PC-3 (cell line): ENCODE measurements at regions not wholly inside any gene's neighbourhood (a gene's known extent, or its start where the extent isn't known, plus 50 kb on each side); places are given as distances from the start of the nearest gene placed in this dataset.

Experiments
- ATAC-seq: fragments of 200-7000 bp; cut with Tn5 transposase; 2 replicates; pipeline ENCODE4 v1.9.1; 2020; ENCODE audit warnings: mild to moderate bottlenecking, moderate library complexity
- BruUV-seq: library from RNA; stranded (reverse); fragments of 400-500 nt; replicated peaks from 2 replicates; lab custom pipeline; 2021; lab: Mats Ljungman, UMichigan
- CTCF ChIA-PET: fragments of 300-600 bp; sonication (Branson Sonifier 250); formaldehyde crosslinking; loops from one replicate; lab custom pipeline; 2022; ENCODE audit warnings: antibody characterized with exemption; lab: Charles Lee
- POLR2A ChIA-PET: fragments of 300-600 bp; sonication (Branson Sonifier 250); formaldehyde crosslinking; loops from one replicate; lab custom pipeline; 2022; ENCODE audit warnings: antibody characterized with exemption; ENCODE audit not compliant: unreplicated experiment; lab: Charles Lee
- DNase-seq: peaks from one replicate; pipeline ENCODE4 v3.0.0-alpha.2; 2015
- H2AFZ ChIP-seq: fragments of 300-600 bp; sonication (generic); 2 replicates; pipeline ENCODE4 v1.6.0; 2016; ENCODE audit warnings: antibody characterized with exemption, low read length
- H3F3A ChIP-seq: fragments of 300-600 bp; sonication (generic); one replicate; pipeline ENCODE4 v1.6.0; 2017; ENCODE audit warnings: antibody characterized with exemption, low read length, control low read depth, mild to moderate bottlenecking; ENCODE audit not compliant: unreplicated experiment
- H3K27ac ChIP-seq: fragments of 300-600 bp; sonication (generic); 2 replicates; pipeline ENCODE4 v1.5.1; 2016; ENCODE audit warnings: mild to moderate bottlenecking, low read length
- H3K27me3 ChIP-seq: fragments of 300-600 bp; sonication (generic); 2 replicates; pipeline ENCODE4 v1.6.1; 2016; ENCODE audit warnings: low read length, mixed read lengths
- H3K36me3 ChIP-seq: fragments of 300-600 bp; sonication (generic); 2 replicates; pipeline ENCODE4 v1.6.1; 2016; ENCODE audit warnings: low read depth, mixed run types, low read length, mixed read lengths
- H3K4me1 ChIP-seq: fragments of 300-600 bp; sonication (generic); 2 replicates; pipeline ENCODE4 v1.5.1; 2016; ENCODE audit warnings: low read length; ENCODE audit not compliant: insufficient read depth
- H3K4me2 ChIP-seq: fragments of 300-600 bp; sonication (generic); 2 replicates; pipeline ENCODE4 v1.6.0; 2016; ENCODE audit warnings: low read length
- H3K4me3 ChIP-seq: fragments of 300-600 bp; sonication (generic); 2 replicates; pipeline ENCODE4 v1.5.1; 2016; ENCODE audit warnings: mild to moderate bottlenecking, low read length, mixed read lengths
- H3K79me2 ChIP-seq: fragments of 300-600 bp; sonication (generic); 2 replicates; pipeline ENCODE4 v1.6.1; 2017; ENCODE audit warnings: low read length, mixed read lengths
- H3K9ac ChIP-seq: fragments of 300-600 bp; sonication (generic); 2 replicates; pipeline ENCODE4 v1.6.0; 2016; ENCODE audit warnings: mild to moderate bottlenecking, low read length
- H3K9me2 ChIP-seq: fragments of 300-600 bp; sonication (generic); replicated peaks from 2 replicates; pipeline ENCODE4 v1.6.1; 2016; ENCODE audit warnings: mixed run types, low read length, mixed read lengths
- H3K9me3 ChIP-seq: fragments of 300-600 bp; sonication (generic); 2 replicates; pipeline ENCODE4 v1.6.1; 2016; ENCODE audit warnings: low read length, mixed read lengths
- H4K20me1 ChIP-seq: fragments of 300-600 bp; sonication (generic); 2 replicates; pipeline ENCODE4 v1.6.1; 2016; ENCODE audit warnings: low read length, mixed read lengths
- EZH2 ChIP-seq: fragments of 300-600 bp; sonication (generic); IDR thresholded peaks from one replicate; pipeline ENCODE4 v1.6.1; 2017; ENCODE audit warnings: antibody characterized with exemption, mild to moderate bottlenecking, low read length; ENCODE audit not compliant: unreplicated experiment
- EZH2phosphoT487 ChIP-seq: fragments of 300-600 bp; sonication (generic); IDR thresholded peaks from 2 replicates; pipeline ENCODE4 v1.6.1; 2018; ENCODE audit warnings: mild to moderate bottlenecking, antibody characterized with exemption, low read length, borderline replicate concordance
- intact Hi-C: fragments of 100-400 bp; cut with micrococcal nuclease; formaldehyde crosslinking; loops from 2 replicates; pipeline ENCODE4 v1.9.0; 2023
- TF ChIP-seq, protein P1 (sequence below): fragments of 300-600 bp; sonication (generic); conservative IDR thresholded peaks from 2 replicates; pipeline ENCODE4 v1.5.1; 2017; ENCODE audit warnings: antibody characterized with exemption, low read depth, mild to moderate bottlenecking, low read length

DNA sequence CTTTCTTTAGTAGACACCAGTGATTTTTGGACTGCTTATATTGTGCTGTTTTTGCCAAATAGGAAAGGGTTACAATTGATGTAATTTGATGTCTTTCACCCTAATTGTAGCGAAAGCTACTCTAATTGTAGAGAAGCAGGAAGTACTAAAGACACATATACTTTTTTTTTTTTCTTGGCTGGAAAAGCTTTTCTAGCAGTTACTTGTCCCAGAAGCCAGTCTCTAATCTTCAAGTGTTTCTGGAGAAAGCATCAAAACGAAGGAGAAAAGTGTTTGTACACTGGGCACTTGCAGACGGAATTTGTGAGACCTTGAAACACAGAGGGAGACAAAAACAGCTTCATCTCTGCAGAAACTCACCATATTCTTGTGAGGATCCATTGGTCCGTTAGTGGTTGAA lies 616.5 kb upstream of the LCORL start:
- no peak for DNase-seq
- intact Hi-C loops, result no loop called here
- CTCF ChIA-PET, result no interaction called here

DNA sequence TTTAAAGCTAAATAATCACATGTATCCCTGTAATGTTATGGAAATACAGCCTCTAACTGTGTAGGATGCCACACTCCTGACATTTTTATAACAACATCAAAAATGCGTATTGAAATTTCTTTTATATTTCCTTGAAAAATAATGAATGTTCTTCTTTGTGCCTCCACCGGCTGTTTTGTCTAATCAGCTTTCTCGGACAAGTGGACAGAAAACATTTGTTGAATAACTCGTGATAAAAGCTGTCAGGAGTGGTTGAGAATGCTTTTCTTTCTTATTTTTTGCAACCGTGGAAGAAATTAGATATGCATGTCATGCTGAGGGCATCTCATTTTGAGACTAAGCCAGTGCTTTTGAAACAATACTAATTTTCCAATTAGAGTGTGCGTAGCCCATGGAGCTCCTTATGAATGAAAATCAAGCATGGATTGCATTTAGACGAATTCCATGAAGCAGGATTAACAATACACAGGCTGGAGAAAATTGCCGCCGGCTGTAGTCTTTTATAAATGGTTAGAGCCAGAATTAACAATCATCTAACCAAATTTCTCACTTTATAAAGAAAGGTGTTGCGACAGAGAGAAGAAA lies 614.5 kb upstream of the LCORL start:
- DNase-seq, result no peak
- Histone ChIP-seq H4K20me1 (no peaks in the 10 kb centered on the region), H3K9ac (no peak overlapping the region), H3K79me2 (no peaks in the 10 kb centered on the region), H3K27ac (no peak overlapping the region), H3K36me3 (no peaks in the 10 kb centered on the region), H3K4me3 (no peak overlapping the region), H3K4me2 (no peak overlapping the region), H3F3A (no peaks in the 10 kb centered on the region), H3K9me3 (no peaks in the 10 kb centered on the region), H2AFZ (no peak overlapping the region), H3K4me1 (no peaks in the 10 kb centered on the region), H3K9me2 (no peaks in the 10 kb centered on the region), H3K27me3 (peaks cover 25% of the 10 kb centered on the region)
- CTCF ChIA-PET, result no interaction called here
- intact Hi-C loops, result no loop called here
- POLR2A ChIA-PET, result no interaction called here
- ATAC-seq, result no peak
- TF ChIP-seq EZH2 (no peak), EZH2phosphoT487 (no peak)
- TF ChIP-seq, protein P1, sequence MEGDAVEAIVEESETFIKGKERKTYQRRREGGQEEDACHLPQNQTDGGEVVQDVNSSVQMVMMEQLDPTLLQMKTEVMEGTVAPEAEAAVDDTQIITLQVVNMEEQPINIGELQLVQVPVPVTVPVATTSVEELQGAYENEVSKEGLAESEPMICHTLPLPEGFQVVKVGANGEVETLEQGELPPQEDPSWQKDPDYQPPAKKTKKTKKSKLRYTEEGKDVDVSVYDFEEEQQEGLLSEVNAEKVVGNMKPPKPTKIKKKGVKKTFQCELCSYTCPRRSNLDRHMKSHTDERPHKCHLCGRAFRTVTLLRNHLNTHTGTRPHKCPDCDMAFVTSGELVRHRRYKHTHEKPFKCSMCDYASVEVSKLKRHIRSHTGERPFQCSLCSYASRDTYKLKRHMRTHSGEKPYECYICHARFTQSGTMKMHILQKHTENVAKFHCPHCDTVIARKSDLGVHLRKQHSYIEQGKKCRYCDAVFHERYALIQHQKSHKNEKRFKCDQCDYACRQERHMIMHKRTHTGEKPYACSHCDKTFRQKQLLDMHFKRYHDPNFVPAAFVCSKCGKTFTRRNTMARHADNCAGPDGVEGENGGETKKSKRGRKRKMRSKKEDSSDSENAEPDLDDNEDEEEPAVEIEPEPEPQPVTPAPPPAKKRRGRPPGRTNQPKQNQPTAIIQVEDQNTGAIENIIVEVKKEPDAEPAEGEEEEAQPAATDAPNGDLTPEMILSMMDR, result no peak
- BruUV-seq, result no TSS peak

More for the DNA sequence above, 616.5 kb upstream of the LCORL start:
- no peaks in the 10 kb centered on the region for H3F3A ChIP-seq
- H3K4me2 ChIP-seq, result no peak overlapping the region
- H3K9ac ChIP-seq, result no peak overlapping the region
- H3K4me1 ChIP-seq, result no peaks in the 10 kb centered on the region
- H3K27ac ChIP-seq, result no peak overlapping the region
- no peak for ATAC-seq
- H3K9me2 ChIP-seq, result no peaks in the 10 kb centered on the region
- POLR2A ChIA-PET, result no interaction called here
- H3K27me3 ChIP-seq, result peaks cover 25% of the 10 kb centered on the region
- H3K9me3 ChIP-seq, result no peaks in the 10 kb centered on the region
- no peak for TF ChIP-seq EZH2
- TF ChIP-seq EZH2phosphoT487, result no peak
- TF ChIP-seq, protein P1, result no peak
- no peak overlapping the region for H2AFZ ChIP-seq
- BruUV-seq, result no TSS peak
- no peaks in the 10 kb centered on the region for H4K20me1 ChIP-seq
- H3K36me3 ChIP-seq, result no peaks in the 10 kb centered on the region
- no peaks in the 10 kb centered on the region for H3K79me2 ChIP-seq
- H3K4me3 ChIP-seq, result no peak overlapping the region

- H3K4me1 ChIP-seq, result no peaks in the 10 kb centered on the region
- H2AFZ ChIP-seq, result no peak overlapping the region
- ChIA-PET CTCF (no interaction called here), POLR2A (no interaction called here)
- no peak overlapping the region for H3K9ac ChIP-seq
- no peaks in the 10 kb centered on the region for H3K9me2 ChIP-seq
- intact Hi-C loops, result no loop called here
- H4K20me1 ChIP-seq, result no peaks in the 10 kb centered on the region
- H3K4me3 ChIP-seq, result no peak overlapping the region
- no peaks in the 10 kb centered on the region for H3K9me3 ChIP-seq
- no peak overlapping the region for H3K27ac ChIP-seq
- H3K27me3 ChIP-seq, result peaks cover 25% of the 10 kb centered on the region
- H3K4me2 ChIP-seq, result no peak overlapping the region
- no peaks in the 10 kb centered on the region for H3F3A ChIP-seq
- DNase-seq (no peak), ATAC-seq (no peak)
- TF ChIP-seq, protein P1, result no peak
- TF ChIP-seq EZH2 (no peak), EZH2phosphoT487 (no peak)
- H3K36me3 ChIP-seq, result no peaks in the 10 kb centered on the region
- no peaks in the 10 kb centered on the region for H3K79me2 ChIP-seq
- BruUV-seq, result no TSS peak
These were observed 614.0 kb upstream of the LCORL start for GRCh38 chr4:18635531-18635930.
